Cardiac septum (tissue), 1 donor: ENCODE measurements at regions not wholly inside any gene's neighbourhood (a gene's known extent, or its start where the extent isn't known, plus 50 kb on each side); places are given as distances from the start of the nearest gene placed in this dataset.
"Not testable (repeated sequence)": the region's sequence is repeated elsewhere in the genome, so short reads cannot be mapped to it uniquely, and the experiment has no call there.

Source experiments
- DNase-seq: peaks from one replicate; pipeline ENCODE4 v3.0.0-alpha.2; 2020; ENCODE audit warnings: low spot score
- intact Hi-C: fragments of 100-400 bp; cut with DNase I; formaldehyde crosslinking; loops from one replicate; pipeline ENCODE4 v1.14.0; 2022
- donor health status: DM: no; HTN: no; CAD: no.

GRCh38 chr12:38238328-38238727 lies 78.2 kb upstream of the ALG10B start:
- intact Hi-C loops, DNase-seq: not testable (repeated sequence)

GRCh38 chr12:38253778-38254177 lies 62.8 kb upstream of the ALG10B start:
- no peak for DNase-seq
- intact Hi-C loops: no loop called here

GRCh38 chr12:38258411-38258810 lies 58.2 kb upstream of the ALG10B start:
- intact Hi-C loops: no loop called here
- DNase-seq: no peak
